SJSA1 (cell line): ENCODE measurements at regions not wholly inside any gene's neighbourhood (a gene's known extent, or its start where the extent isn't known, plus 50 kb on each side); places are given as distances from the start of the nearest gene placed in this dataset.
A peak's percentile ranks its signal among the peaks of the same experiment; 100 is the strongest.

Source experiments
- DNase-seq, 2 experiments: peaks; one replicate each; pipeline ENCODE4 v3.0.0-alpha.2; 2015 to 2020; ENCODE audit warnings: low spot score in 2 of 2, low read depth in 1 of 2
- H3K27ac ChIP-seq: fragments of 250-450 bp; sonication (Bioruptor Pico); 2 replicates; pipeline ENCODE4 v1.5.1; 2020; ENCODE audit warnings: mild to moderate bottlenecking, moderate library complexity
- H3K27me3 ChIP-seq: fragments of 250-450 bp; sonication (Bioruptor Pico); replicated peaks from 2 replicates; pipeline ENCODE4 v1.5.1; 2020; ENCODE audit warnings: mild to moderate bottlenecking, moderate library complexity
- H3K36me3 ChIP-seq: fragments of 250-450 bp; sonication (Bioruptor Pico); 2 replicates; pipeline ENCODE4 v1.5.1; 2020; ENCODE audit warnings: mild to moderate bottlenecking
- H3K4me1 ChIP-seq: fragments of 250-450 bp; sonication (Bioruptor Pico); replicated peaks from 2 replicates; pipeline ENCODE4 v1.6.1; 2021; ENCODE audit warnings: mild to moderate bottlenecking
- H3K4me3 ChIP-seq: fragments of 250-450 bp; sonication (Bioruptor Pico); 2 replicates; pipeline ENCODE4 v1.5.1; 2020; ENCODE audit warnings: mild to moderate bottlenecking
- H3K9me3 ChIP-seq: fragments of 250-450 bp; sonication (Bioruptor Pico); replicated peaks from 2 replicates; pipeline ENCODE4 v1.5.1; 2020; ENCODE audit warnings: mild to moderate bottlenecking

- no peak for DNase-seq
- no peak overlapping the region for H3K4me3 ChIP-seq
- H3K27ac ChIP-seq = no peak overlapping the region
- H3K36me3 ChIP-seq = no peaks in the 10 kb centered on the region
- no peaks in the 10 kb centered on the region for H3K27me3 ChIP-seq
- H3K4me1 ChIP-seq = no peaks in the 10 kb centered on the region
- no peaks in the 10 kb centered on the region for H3K9me3 ChIP-seq
Measured at GRCh38 chr2:19540739-19541525, 182.5 kb upstream of the OSR1 start.

GRCh38 chr2:19538411-19538963 is 180.1 kb upstream of the OSR1 start:
- Histone ChIP-seq H3K36me3 (no peaks in the 10 kb centered on the region), H3K27me3 (no peaks in the 10 kb centered on the region), H3K27ac (no peak overlapping the region), H3K4me3 (no peak overlapping the region), H3K4me1 (no peaks in the 10 kb centered on the region), H3K9me3 (no peaks in the 10 kb centered on the region)
- peak in 1 of 2 experiments; percentile 37 for DNase-seq

- H3K27ac ChIP-seq = no peak overlapping the region
- H3K36me3 ChIP-seq = no peaks in the 10 kb centered on the region
- no peaks in the 10 kb centered on the region for H3K4me1 ChIP-seq
- H3K4me3 ChIP-seq = no peak overlapping the region
- no peaks in the 10 kb centered on the region for H3K27me3 ChIP-seq
- no peak for DNase-seq
- no peaks in the 10 kb centered on the region for H3K9me3 ChIP-seq
Measured at GRCh38 chr2:19536136-19536535, 177.7 kb upstream of the OSR1 start.

GRCh38 chr2:19532547-19533196 is 174.2 kb upstream of the OSR1 start:
- Histone ChIP-seq H3K27me3 (no peaks in the 10 kb centered on the region), H3K4me1 (no peaks in the 10 kb centered on the region), H3K9me3 (no peaks in the 10 kb centered on the region), H3K27ac (no peak overlapping the region), H3K36me3 (no peaks in the 10 kb centered on the region), H3K4me3 (no peak overlapping the region)
- no peak for DNase-seq

GRCh38 chr2:19529677-19530076 is 171.3 kb upstream of the OSR1 start:
- no peak overlapping the region for H3K4me3 ChIP-seq

GRCh38 chr2:19527771-19528170 is 169.3 kb upstream of the OSR1 start:
- Histone ChIP-seq H3K4me3 (no peak overlapping the region), H3K27me3 (no peaks in the 10 kb centered on the region), H3K9me3 (no peaks in the 10 kb centered on the region), H3K4me1 (no peaks in the 10 kb centered on the region), H3K36me3 (no peaks in the 10 kb centered on the region), H3K27ac (no peak overlapping the region)
- DNase-seq = no peak

More at GRCh38 chr2:19529677-19530076, 171.3 kb upstream of the OSR1 start:
- Histone ChIP-seq H3K4me1 (no peaks in the 10 kb centered on the region), H3K27ac (no peak overlapping the region), H3K36me3 (no peaks in the 10 kb centered on the region), H3K27me3 (no peaks in the 10 kb centered on the region), H3K9me3 (no peaks in the 10 kb centered on the region)
- DNase-seq = no peak

GRCh38 chr2:19525313-19525712 is 166.9 kb upstream of the OSR1 start:
- H3K4me3 ChIP-seq = no peak overlapping the region
- H3K27me3 ChIP-seq = no peaks in the 10 kb centered on the region
- H3K27ac ChIP-seq = no peak overlapping the region
- H3K4me1 ChIP-seq = no peaks in the 10 kb centered on the region
- H3K9me3 ChIP-seq = no peaks in the 10 kb centered on the region
- no peaks in the 10 kb centered on the region for H3K36me3 ChIP-seq
- DNase-seq = no peak

- no peaks in the 10 kb centered on the region for H3K9me3 ChIP-seq
- no peak overlapping the region for H3K4me3 ChIP-seq
- DNase-seq = no peak
- H3K27me3 ChIP-seq = no peaks in the 10 kb centered on the region
- H3K27ac ChIP-seq = no peak overlapping the region
- H3K4me1 ChIP-seq = no peaks in the 10 kb centered on the region
- no peaks in the 10 kb centered on the region for H3K36me3 ChIP-seq
Measured at GRCh38 chr2:19519045-19519444, 160.6 kb upstream of the OSR1 start.

GRCh38 chr2:19507137-19507536 is 148.7 kb upstream of the OSR1 start:
- no peaks in the 10 kb centered on the region for H3K9me3 ChIP-seq
- no peak overlapping the region for H3K27ac ChIP-seq
- no peak for DNase-seq
- no peaks in the 10 kb centered on the region for H3K4me1 ChIP-seq
- no peaks in the 10 kb centered on the region for H3K27me3 ChIP-seq
- H3K36me3 ChIP-seq = no peaks in the 10 kb centered on the region
- no peak overlapping the region for H3K4me3 ChIP-seq

- H3K9me3 ChIP-seq = no peaks in the 10 kb centered on the region
- H3K27me3 ChIP-seq = no peaks in the 10 kb centered on the region
- no peak overlapping the region for H3K4me3 ChIP-seq
- H3K4me1 ChIP-seq = no peaks in the 10 kb centered on the region
- H3K36me3 ChIP-seq = no peaks in the 10 kb centered on the region
- DNase-seq = no peak
- no peak overlapping the region for H3K27ac ChIP-seq
Measured at GRCh38 chr2:19505199-19506136, 147.0 kb upstream of the OSR1 start.

- no peak for DNase-seq
- no peaks in the 10 kb centered on the region for H3K36me3 ChIP-seq
- no peaks in the 10 kb centered on the region for H3K9me3 ChIP-seq
- H3K4me1 ChIP-seq = no peaks in the 10 kb centered on the region
- H3K27me3 ChIP-seq = no peaks in the 10 kb centered on the region
- H3K27ac ChIP-seq = no peak overlapping the region
- no peak overlapping the region for H3K4me3 ChIP-seq
Measured at GRCh38 chr2:19504400-19505198, 146.2 kb upstream of the OSR1 start.

- Histone ChIP-seq H3K27me3 (no peaks in the 10 kb centered on the region), H3K4me1 (no peaks in the 10 kb centered on the region), H3K36me3 (no peaks in the 10 kb centered on the region), H3K27ac (no peak overlapping the region), H3K4me3 (no peak overlapping the region), H3K9me3 (no peaks in the 10 kb centered on the region)
- DNase-seq = no peak
Measured at GRCh38 chr2:19503915-19504314, 145.5 kb upstream of the OSR1 start.

- no peaks in the 10 kb centered on the region for H3K4me1 ChIP-seq
- DNase-seq = no peak
- no peak overlapping the region for H3K27ac ChIP-seq
- no peaks in the 10 kb centered on the region for H3K27me3 ChIP-seq
- no peaks in the 10 kb centered on the region for H3K9me3 ChIP-seq
- no peaks in the 10 kb centered on the region for H3K36me3 ChIP-seq
- no peak overlapping the region for H3K4me3 ChIP-seq
Measured at GRCh38 chr2:19503406-19503805, 145.0 kb upstream of the OSR1 start.
